ENCODE measurements at regions not wholly inside any gene's neighbourhood (a gene's known extent, or its start where the extent isn't known, plus 50 kb on each side); places are given as distances from the start of the nearest gene placed in this dataset.

DNA sequence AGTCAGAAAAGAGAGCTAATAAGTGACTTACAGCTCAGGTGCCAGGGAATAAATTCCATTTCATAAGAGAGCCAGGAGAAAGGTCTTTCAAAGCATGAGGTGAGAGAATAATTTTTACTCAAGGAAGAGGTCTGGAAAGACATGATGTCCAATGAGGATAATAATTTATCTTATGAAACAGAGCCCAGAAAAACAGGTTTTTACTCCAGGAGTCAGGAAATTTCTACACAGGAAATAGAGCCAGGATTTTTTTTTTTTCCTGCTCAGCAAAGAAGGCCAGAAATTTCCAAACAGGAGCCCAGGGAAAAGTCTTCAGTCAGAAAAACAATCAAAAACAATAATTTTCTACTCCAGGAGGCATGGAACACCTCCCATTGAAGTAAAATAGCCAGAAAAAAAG lies 1185.7 kb upstream of the TSPY4 start:
- DNase-seq (ENCODE audit: extremely low spot score, insufficient read length, low read depth) (no peak), FAIRE-seq (no peak)

- FAIRE-seq (no peak), DNase-seq (ENCODE audit: extremely low spot score, insufficient read length, low read depth) (no peak)
Observed at GRCh38 chrY:8128578-8128977, 1208.7 kb upstream of the TSPY4 start.

DNA sequence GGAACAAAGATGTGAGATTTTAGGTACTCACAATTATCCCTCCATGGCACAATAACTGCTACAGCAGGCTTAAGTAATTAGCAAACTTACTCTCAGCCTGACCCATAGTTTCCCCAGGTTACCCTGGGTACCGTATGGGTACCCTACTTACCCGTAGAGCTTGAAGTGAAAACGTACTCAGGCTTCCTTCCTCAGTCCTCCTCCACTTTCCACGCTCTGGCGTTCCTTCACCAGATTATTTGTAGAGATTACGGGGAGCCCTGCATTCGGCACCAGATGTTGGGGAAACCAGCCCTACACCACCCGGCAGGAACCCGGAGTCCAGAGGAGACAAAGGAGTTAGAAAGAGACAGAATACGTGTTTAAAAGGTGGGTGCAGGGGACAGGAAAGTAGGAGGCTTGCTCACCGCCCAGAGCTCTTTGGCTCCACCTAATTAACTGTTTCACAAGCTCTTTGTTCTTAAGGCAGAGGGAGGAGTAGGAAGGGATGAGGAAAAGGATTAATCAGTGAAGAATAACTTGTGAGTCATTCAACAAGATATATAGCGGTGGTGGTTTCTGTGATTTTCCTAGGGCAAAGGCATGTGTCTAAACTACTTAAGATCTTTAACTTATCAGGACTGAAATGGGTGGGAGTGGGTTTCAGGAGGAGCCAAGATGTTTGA lies 1211.2 kb upstream of the TSPY4 start:
- DNase-seq (ENCODE audit: extremely low spot score, insufficient read length, low read depth): no peak
- no peak for FAIRE-seq

DNA sequence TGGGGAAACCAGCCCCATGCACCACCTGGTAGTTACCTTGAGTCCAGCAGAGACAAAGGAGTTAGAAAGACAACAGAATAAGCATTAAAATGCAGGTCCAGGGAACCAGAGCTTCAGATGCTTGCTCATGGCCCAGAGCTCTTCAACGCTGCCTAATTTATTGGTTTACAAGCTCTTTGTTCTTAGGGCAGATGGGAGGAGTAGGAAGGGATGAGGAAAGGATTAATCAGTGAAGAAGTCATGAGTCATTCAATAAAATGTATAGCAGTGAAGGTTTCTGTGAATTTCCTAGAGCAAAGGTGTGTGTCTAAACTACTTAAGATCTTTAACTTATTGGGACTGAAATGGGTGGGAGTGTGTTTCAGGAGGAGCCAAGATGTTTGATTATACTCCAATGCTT lies 1210.3 kb upstream of the AMELY start:
- no peak for FAIRE-seq
- no peak for DNase-seq (ENCODE audit: extremely low spot score, insufficient read length, low read depth)

DNA sequence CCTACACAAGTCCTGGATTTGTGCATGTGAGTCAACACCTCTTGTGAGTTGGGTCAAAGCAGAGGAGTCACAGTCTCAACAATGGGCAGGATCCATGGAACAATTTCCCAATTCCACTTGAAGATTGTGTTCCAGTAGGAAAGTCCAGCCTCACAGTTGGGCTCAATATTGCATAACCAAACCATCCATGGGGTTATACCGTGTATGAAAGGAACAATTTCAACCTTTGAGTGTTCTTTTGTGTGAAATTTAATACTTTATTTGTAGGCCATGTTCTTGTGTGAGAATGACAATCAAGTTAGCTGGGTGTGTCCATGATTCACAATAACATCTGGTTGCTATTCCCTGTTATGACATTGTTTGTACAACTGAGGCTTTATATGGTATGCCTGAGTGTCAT lies 1182.9 kb upstream of the AMELY start:
- DNase-seq (ENCODE audit: extremely low spot score, insufficient read length, low read depth): no peak
- FAIRE-seq: no peak

DNA sequence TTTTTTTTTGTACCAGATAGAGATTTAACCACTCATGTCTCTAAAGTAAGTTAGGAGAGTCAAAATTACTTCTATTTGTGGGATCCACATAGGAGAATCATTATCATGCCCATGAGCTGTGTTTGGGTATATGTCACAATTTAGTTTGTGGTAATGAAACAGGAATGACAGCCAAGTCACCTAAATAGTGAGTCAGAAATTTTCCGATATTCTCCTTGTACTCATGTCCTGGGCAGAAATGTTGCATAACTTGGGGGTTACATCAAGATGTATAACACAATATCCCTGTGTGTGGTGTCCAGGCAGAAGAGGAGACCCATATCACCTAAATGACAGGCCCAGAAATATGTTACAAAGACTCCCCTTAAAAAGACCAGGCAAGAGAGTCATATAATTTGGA lies 1181.4 kb upstream of the AMELY start:
- FAIRE-seq (no peak), DNase-seq (ENCODE audit: extremely low spot score, insufficient read length, low read depth) (no peak)

DNA sequence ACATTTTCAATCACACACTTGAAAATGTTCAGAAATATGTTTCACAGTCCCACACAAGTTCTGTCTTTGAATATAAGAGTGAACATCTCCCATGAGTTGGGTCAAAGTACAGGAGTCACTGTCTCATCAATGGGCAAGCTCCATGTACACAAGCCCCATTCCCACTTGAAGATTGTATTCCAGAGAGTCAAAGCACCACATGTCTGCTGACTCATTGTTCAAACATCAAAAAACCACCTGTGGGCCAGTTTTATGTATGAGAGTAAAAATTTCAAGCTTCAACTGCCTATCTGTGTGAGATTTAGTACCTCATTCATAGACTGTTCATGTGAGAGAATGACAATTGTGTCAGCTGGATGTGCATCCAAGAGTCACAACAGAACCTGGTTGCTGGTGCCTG lies 1174.4 kb upstream of the AMELY start:
- FAIRE-seq (no peak), DNase-seq (ENCODE audit: extremely low spot score, insufficient read length, low read depth) (no peak)

GRCh38 chrY:8084192-8084591 lies 1172.6 kb upstream of the AMELY start:
- DNase-seq (ENCODE audit: extremely low spot score, insufficient read length, low read depth): no peak
- no peak for FAIRE-seq

- DNase-seq (ENCODE audit: extremely low spot score, insufficient read length, low read depth): no peak
- FAIRE-seq: no peak
Observed at GRCh38 chrY:8081151-8081550, 1169.6 kb upstream of the AMELY start.

DNA sequence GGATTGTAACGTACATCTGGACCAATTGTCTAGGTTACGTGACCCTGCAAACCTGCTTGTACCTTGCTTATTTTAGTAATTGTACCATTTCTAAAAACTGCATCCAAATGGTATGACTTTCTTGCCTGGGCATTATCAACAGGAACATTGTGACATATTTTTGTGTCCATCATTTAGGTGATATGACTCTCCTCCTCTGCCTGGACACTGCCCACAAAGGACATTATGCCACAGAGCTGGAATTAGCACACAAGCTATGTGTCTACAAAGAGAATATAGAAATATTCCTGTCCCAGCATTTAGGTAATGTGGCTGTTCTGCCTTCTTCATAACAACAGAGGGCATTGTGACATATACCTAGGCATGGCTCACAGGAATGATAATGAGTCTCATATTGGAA lies 1153.7 kb upstream of the AMELY start:
- DNase-seq (ENCODE audit: extremely low spot score, insufficient read length, low read depth) (no peak), FAIRE-seq (no peak)

DNA sequence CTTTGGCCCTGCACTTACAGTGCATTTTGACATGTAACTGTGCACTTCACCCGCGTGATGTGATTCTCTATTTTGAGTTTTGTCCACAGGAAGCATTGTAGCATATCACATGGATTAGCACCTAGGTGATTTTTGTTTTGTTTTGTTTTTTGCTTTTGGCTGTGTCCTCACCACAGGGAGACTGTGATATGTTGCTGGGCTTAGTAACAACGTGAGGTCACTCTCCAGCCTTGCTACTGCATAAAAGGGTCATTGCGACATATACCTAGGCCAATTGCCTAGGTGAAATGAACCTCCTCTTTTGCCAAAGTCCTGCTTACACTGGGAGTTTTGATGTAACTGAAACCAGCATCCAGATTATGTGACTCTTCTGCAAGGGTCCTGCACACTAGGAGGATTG lies 1152.9 kb upstream of the AMELY start:
- FAIRE-seq (no peak), DNase-seq (ENCODE audit: extremely low spot score, insufficient read length, low read depth) (no peak)

DNA sequence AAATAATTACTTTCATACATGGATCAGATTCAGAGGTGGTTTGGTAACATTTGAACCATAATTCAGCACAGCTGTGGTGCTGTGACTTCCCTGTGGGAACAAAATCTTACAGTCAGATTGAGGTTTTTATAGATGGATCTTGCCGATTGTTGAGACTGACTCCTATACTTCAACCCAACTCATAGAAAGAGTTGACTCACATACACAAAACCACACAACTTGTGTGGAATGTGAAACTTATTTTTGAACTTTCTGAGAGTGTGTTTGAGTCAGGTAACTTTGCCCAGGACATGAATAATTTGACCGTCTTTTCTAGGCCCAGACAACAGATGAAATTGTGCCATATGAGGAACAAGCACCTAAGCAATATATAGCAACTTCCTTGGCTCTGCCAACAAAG lies 1152.4 kb upstream of the AMELY start:
- no peak for FAIRE-seq

GRCh38 chrY:8058613-8059012 lies 1147.1 kb upstream of the AMELY start:
- FAIRE-seq: no peak
- no peak for DNase-seq (ENCODE audit: extremely low spot score, insufficient read length, low read depth)

More for the DNA sequence above, 1152.4 kb upstream of the AMELY start:
- no peak for DNase-seq (ENCODE audit: extremely low spot score, insufficient read length, low read depth)

DNA sequence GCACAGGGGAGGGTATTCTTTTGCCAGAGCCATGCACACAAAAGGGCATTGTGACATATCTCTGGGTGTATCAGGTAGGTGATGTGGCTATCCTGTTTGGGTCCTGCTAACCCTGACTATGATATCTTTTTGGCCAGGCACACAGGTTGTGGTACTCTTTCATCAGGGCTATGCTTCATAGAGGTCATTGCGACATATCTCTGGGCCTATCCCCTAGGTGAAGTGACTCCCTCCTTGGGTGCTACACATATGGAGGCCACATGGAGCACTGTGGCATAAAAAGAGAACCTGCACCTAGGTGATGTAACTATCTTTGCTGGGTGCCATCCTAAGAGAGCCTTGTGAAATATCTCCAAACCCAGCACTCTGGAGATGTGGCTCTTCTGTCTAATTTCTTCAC lies 1139.8 kb upstream of the AMELY start:
- FAIRE-seq: no peak
- no peak for DNase-seq (ENCODE audit: extremely low spot score, insufficient read length, low read depth)

DNA sequence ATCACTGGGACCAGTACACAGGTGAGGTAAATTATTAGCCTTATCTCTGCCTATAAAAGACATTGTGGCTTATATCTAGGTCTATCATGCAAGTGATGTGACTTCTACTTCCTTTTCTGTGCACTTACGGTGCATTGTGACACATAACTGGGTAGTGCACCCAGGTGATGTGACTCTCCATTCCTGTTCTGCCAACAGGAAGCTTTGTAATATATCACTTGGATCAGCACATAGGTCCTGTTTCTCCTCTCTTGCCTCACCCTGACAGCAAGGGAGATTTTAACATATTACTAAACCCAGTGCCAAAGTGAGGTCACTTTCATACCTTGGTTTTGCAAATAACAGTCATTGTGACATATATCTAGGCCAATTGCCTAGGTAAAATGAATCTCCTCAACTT lies 1129.7 kb upstream of the AMELY start:
- no peak for DNase-seq (ENCODE audit: extremely low spot score, insufficient read length, low read depth)
- no peak for FAIRE-seq

GRCh38 chrY:8036563-8036962 lies 1125.0 kb upstream of the AMELY start:
- DNase-seq (ENCODE audit: extremely low spot score, insufficient read length, low read depth): no peak
- no peak for FAIRE-seq

GRCh38 chrY:8035653-8036052 lies 1124.1 kb upstream of the AMELY start:
- DNase-seq (ENCODE audit: extremely low spot score, insufficient read length, low read depth): no peak

DNA sequence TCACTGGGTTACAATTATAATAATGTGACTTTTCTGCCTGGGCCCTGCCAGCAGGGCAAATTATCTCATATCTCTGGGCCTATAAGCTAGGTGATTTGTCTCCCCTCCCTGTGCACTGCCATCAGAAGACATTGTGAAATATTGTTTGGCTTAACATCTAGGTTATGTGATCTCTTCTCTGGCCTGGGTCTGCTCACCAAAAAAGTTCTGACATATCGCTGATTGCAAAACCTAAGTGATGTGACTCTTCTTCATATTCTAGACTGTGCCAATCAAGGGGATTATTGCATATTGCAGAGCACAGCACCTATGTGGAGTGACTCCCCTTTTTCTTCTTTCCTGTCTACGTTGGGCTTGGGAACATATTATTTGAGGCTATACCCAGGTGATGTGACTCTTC lies 1123.1 kb upstream of the AMELY start:
- no peak for FAIRE-seq
- no peak for DNase-seq (ENCODE audit: extremely low spot score, insufficient read length, low read depth)

More at GRCh38 chrY:8035653-8036052, 1124.1 kb upstream of the AMELY start:
- FAIRE-seq: no peak

GRCh38 chrY:8033200-8033599 lies 1121.6 kb upstream of the AMELY start:
- FAIRE-seq (no peak), DNase-seq (ENCODE audit: extremely low spot score, insufficient read length, low read depth) (no peak)

- DNase-seq (ENCODE audit: extremely low spot score, insufficient read length, low read depth) (no peak), FAIRE-seq (no peak)
Observed at GRCh38 chrY:8020540-8020939, 1109.0 kb upstream of the AMELY start.

DNA sequence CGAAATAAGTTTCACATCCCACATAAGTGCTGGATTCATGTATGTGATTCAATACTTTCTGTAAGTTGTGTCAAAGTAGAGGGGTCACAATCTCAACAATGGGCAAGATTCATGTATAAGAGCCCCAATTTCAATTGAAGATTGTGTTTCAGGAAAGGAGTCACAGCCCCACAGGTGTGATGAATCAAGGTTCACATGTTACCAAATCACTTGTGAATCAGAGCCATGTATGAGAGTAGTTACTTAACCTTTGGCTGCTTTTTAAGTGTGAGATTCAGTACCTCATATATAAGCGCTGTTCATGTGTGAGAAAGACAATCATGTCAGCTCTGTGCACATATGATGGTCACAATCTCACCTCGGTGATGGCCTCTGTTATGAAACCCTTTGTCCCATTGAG lies 1100.0 kb upstream of the AMELY start:
- FAIRE-seq (no peak), DNase-seq (ENCODE audit: extremely low spot score, insufficient read length, low read depth) (no peak)

DNA sequence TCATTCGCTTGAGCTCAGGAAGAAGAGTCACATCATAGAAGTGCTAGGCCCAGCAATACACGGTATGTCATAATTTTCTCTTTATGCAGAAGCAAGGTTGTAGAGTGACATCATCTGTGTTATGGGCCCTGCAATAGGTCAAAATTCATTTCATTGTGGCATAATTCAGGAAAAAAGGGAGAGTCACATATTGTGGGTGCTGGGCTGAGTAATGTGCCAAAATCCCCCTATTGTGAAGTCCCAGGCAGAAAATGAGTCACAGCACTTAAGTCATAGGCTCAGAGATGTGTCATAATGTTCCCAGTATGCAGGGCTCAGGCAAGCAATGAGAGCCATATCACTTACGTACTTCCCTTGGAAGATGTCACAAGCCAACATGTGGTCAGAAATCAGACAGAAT lies 1092.6 kb upstream of the AMELY start:
- FAIRE-seq (no peak), DNase-seq (ENCODE audit: extremely low spot score, insufficient read length, low read depth) (no peak)

DNA sequence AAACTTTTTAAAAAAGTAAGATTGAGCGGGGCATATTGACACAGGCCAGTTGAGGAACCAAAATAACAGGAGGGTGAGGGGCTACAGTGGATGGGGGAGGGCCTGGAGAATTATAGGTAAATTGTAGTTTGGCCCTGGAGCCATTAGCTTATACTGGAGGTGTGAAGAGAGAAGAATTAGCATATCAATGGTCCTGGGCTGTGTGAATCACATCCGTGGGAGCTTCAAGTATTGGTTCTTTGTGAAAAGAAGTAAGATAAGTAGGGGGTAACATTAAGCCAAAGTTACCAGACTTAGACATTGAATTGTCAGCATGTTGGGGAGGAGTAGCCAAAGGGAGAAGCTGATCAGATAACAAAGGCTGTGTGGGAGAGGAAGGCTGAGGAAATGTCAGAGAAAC lies 1085.2 kb upstream of the AMELY start:
- DNase-seq (ENCODE audit: extremely low spot score, insufficient read length, low read depth) (no peak), FAIRE-seq (no peak)

Measured in GM18507 (cell line).